MCF 10A (cell line): ENCODE measurements at regions not wholly inside any gene's neighbourhood (a gene's known extent, or its start where the extent isn't known, plus 50 kb on each side); places are given as distances from the start of the nearest gene placed in this dataset.

Source experiments
- BruUV-seq: library from RNA; stranded (reverse); fragments of 400-500 nt; replicated peaks from 2 replicates; lab custom pipeline; 2021; lab: Mats Ljungman, UMichigan
- CTCF ChIA-PET: fragments of 300-600 bp; sonication (Branson Sonifier 250); formaldehyde crosslinking; extraction: SDS; loops from one replicate; lab custom pipeline; 2021; ENCODE audit warnings: antibody characterized with exemption, inconsistent platforms; lab: Yijun Ruan, JAX
- POLR2A ChIA-PET: fragments of 300-600, 350-650 bp; sonication (Branson Sonifier 250); formaldehyde crosslinking; extraction: SDS; loops from one replicate; lab custom pipeline; 2020; ENCODE audit warnings: antibody characterized with exemption, inconsistent platforms; lab: Yijun Ruan, JAX
- DNase-seq: peaks from one replicate; pipeline ENCODE4 v3.0.0-alpha.2; 2018; ENCODE audit not compliant: unreplicated experiment
- H3K27ac Mint-ChIP-seq: one replicate; pipeline ENCODE4 v1.8.0; 2022; ENCODE audit warnings: mild to moderate bottlenecking, low read depth, mixed read lengths; ENCODE audit not compliant: unreplicated experiment
- H3K27me3 Mint-ChIP-seq: one replicate; pipeline ENCODE4 v1.8.0; 2022; ENCODE audit warnings: mixed read lengths; ENCODE audit not compliant: insufficient read depth, unreplicated experiment
- H3K36me3 Mint-ChIP-seq: one replicate; pipeline ENCODE4 v1.8.0; 2022; ENCODE audit warnings: mild to moderate bottlenecking, moderate library complexity, mixed read lengths; ENCODE audit not compliant: insufficient read depth, unreplicated experiment
- H3K4me1 Mint-ChIP-seq: one replicate; pipeline ENCODE4 v1.8.0; 2022; ENCODE audit warnings: mixed read lengths; ENCODE audit not compliant: insufficient read depth, unreplicated experiment
- H3K4me3 Mint-ChIP-seq: one replicate; pipeline ENCODE4 v1.8.0; 2022; ENCODE audit warnings: mild to moderate bottlenecking, moderate library complexity, mixed read lengths; ENCODE audit not compliant: unreplicated experiment
- H3K9me3 Mint-ChIP-seq: one replicate; pipeline ENCODE4 v1.8.0; 2022; ENCODE audit warnings: mixed read lengths; ENCODE audit not compliant: unreplicated experiment
- intact Hi-C: fragments of 100-400 bp; cut with micrococcal nuclease; formaldehyde crosslinking; loops from 2 replicates; pipeline ENCODE4 v1.14.1; 2022
- TF ChIP-seq, protein P1 (sequence below): fragments of 200-600 bp; IDR thresholded peaks from one replicate; pipeline ENCODE4 v1.8.0; 2022; ENCODE audit warnings: antibody characterized with exemption, mild to moderate bottlenecking; ENCODE audit not compliant: unreplicated experiment

DNA sequence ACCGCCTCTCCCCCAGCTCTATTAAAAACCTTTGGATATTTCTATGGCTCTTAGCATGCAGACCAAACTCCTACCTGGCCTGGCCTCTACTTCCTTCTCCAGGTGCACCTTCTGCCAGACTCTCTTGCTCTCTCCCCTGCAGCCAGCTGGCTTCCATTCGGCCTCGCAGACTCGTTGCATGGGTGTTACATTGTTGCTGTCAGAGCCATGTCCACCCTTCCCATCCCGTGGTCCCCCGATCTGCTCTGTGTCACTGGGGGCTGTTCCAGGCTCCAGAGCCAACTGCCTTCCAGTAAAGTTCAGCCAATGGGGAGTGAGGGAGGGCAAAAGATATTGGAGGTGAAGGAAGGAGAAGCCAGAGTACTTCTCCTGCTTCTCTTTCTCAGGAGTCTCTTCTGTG lies 112.5 kb upstream of the LGALSL start:
- intact Hi-C loops, result no loop called here
- POLR2A ChIA-PET, result no interaction called here
- H3K4me3 Mint-ChIP-seq, result no peak overlapping the region
- no peaks in the 10 kb centered on the region for H3K9me3 Mint-ChIP-seq
- DNase-seq, result no peak
- no peaks in the 10 kb centered on the region for H3K27me3 Mint-ChIP-seq
- no peaks in the 10 kb centered on the region for H3K4me1 Mint-ChIP-seq
- no peaks in the 10 kb centered on the region for H3K36me3 Mint-ChIP-seq
- TF ChIP-seq, protein P1, sequence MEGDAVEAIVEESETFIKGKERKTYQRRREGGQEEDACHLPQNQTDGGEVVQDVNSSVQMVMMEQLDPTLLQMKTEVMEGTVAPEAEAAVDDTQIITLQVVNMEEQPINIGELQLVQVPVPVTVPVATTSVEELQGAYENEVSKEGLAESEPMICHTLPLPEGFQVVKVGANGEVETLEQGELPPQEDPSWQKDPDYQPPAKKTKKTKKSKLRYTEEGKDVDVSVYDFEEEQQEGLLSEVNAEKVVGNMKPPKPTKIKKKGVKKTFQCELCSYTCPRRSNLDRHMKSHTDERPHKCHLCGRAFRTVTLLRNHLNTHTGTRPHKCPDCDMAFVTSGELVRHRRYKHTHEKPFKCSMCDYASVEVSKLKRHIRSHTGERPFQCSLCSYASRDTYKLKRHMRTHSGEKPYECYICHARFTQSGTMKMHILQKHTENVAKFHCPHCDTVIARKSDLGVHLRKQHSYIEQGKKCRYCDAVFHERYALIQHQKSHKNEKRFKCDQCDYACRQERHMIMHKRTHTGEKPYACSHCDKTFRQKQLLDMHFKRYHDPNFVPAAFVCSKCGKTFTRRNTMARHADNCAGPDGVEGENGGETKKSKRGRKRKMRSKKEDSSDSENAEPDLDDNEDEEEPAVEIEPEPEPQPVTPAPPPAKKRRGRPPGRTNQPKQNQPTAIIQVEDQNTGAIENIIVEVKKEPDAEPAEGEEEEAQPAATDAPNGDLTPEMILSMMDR, result no peak
- no TSS peak for BruUV-seq
- no peak overlapping the region for H3K27ac Mint-ChIP-seq
- CTCF ChIA-PET, result interaction anchor here (0.7 to 2.6 kb wide), 3 partner anchors 10 to 147 kb away, joined by 5 to 13 read pairs (median 6); no protein-coding TSS in a partner anchor

DNA sequence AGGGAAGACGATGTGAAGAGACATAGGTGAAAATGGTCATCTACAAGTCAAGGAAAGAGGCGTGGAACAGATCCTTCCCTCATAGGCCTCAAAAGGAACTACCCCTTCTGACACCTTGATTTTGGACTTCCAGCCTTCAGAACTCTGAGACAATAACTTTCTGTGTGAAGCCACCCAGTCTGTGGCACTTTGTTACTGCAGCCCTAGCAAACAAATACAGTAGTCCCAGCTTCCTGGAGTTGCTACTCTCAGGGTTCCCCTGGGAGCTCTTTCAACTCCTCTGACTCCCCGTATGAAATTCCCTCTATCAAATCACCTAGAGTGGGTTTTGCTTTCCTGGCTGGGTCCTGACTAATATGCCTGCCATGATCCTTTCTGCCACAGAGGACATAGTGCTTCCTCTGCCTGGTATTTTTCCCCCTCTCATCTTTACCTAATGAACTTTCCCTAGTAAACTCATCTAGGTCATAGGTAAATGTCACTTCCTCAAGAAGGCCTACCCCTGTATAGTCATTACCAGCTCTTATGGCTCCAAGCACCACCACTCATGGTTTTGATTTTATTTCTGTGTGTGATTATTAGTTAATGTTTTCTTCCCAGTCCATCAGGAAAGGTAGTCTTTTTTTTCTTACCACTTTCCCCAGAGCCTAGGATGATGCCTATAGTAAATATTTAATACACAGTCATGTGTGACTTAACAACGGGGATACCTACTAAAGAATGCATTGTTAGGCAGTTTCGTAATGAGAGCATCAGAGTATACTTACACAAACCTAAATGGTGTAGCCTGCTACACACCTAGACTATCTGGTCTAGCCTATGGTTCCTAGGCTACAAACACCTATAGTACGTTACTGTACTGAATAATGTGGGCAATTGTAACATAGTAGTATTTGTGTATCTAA lies 111.5 kb upstream of the LGALSL start:
- DNase-seq, result no peak
- BruUV-seq, result no TSS peak
- Mint-ChIP-seq H3K9me3 (no peaks in the 10 kb centered on the region), H3K4me1 (no peaks in the 10 kb centered on the region), H3K27ac (no peak overlapping the region), H3K27me3 (no peaks in the 10 kb centered on the region), H3K36me3 (no peaks in the 10 kb centered on the region), H3K4me3 (no peak overlapping the region)
- POLR2A ChIA-PET, result interaction anchor here (0.7 kb wide), 1 partner anchor 723 kb away, joined by 3 read pairs; no protein-coding TSS in a partner anchor
- TF ChIP-seq, protein P1, result no peak
- intact Hi-C loops, result no loop called here
- CTCF ChIA-PET, result interaction anchor here (0.7 to 2.6 kb wide), 4 partner anchors 11 to 180 kb away, joined by 3 to 13 read pairs (median 4); no protein-coding TSS in a partner anchor

DNA sequence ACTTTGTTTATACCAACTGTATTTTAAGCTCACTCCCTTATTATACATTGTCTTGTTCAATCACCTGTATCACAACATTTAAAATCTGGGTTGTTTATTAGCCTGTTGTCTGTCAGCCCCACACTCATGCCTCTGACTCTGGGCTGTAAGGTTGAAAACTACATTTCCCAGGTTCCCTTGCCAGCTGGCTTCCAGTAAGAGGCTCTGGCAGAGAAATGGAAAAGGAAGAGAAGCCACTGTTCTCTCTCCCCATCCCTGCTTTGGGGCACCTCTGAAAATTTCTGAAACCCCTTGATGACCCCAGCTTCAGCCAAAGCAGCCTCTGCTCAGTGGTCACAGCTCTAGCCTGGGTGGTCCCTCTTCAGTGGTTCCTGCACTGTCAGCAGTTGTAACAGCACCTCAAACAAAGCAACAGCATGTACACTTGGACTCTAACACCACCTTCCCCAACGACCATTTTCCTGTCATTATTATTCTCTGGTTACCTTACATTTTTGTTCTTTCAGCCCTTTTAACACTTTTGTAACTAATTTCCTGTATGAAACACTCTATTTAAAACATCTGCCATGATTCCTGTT lies 108.9 kb upstream of the LGALSL start:
- no TSS peak for BruUV-seq
- ChIA-PET CTCF (interaction anchor here (0.5 kb wide), 2 partner anchors 247 to 273 kb away, joined by 3 read pairs; no protein-coding TSS in a partner anchor), POLR2A (interaction anchor here (0.5 kb wide), 1 partner anchor 14 kb away, joined by 3 read pairs; no protein-coding TSS in a partner anchor)
- TF ChIP-seq, protein P1, result no peak
- Mint-ChIP-seq H3K4me3 (no peak overlapping the region), H3K4me1 (no peaks in the 10 kb centered on the region), H3K9me3 (no peaks in the 10 kb centered on the region), H3K27me3 (no peaks in the 10 kb centered on the region), H3K36me3 (no peaks in the 10 kb centered on the region), H3K27ac (no peak overlapping the region)
- no peak for DNase-seq
- intact Hi-C loops, result no loop called here

DNA sequence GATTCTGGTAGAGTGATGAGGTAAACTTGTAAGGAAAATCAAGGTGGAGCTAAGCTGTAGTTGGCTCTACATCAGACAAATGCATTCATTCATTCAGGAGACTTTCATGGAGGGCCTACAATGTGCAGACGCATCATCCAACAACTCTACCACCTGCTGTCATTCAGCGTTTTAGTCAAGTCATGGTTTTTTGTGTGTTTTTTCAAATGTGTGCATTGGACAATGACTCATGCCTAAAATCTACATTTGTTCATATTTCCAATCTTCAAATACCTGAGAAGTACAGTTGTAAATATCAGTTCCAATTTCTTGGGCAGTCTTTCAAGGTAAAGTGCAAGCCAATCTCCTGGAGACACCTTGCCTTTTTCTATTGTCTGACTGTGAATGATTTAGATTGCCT lies 108.0 kb upstream of the LGALSL start:
- no peaks in the 10 kb centered on the region for H3K9me3 Mint-ChIP-seq
- H3K36me3 Mint-ChIP-seq, result no peaks in the 10 kb centered on the region
- TF ChIP-seq, protein P1, result no peak
- intact Hi-C loops, result no loop called here
- no peak overlapping the region for H3K4me3 Mint-ChIP-seq
- H3K27me3 Mint-ChIP-seq, result no peaks in the 10 kb centered on the region
- no peaks in the 10 kb centered on the region for H3K4me1 Mint-ChIP-seq
- DNase-seq, result no peak
- POLR2A ChIA-PET, result no interaction called here
- CTCF ChIA-PET, result interaction anchor here (0.6 to 2.1 kb wide), 4 partner anchors 10 to 142 kb away, joined by 3 to 8 read pairs (median 6); no protein-coding TSS in a partner anchor
- no TSS peak for BruUV-seq
- no peak overlapping the region for H3K27ac Mint-ChIP-seq
